Stomach smooth muscle (tissue), 2 donors: ENCODE measurements at regions not wholly inside any gene's neighbourhood (a gene's known extent, or its start where the extent isn't known, plus 50 kb on each side); places are given as distances from the start of the nearest gene placed in this dataset.

Experiments used
- H3K27ac ChIP-seq: one replicate; pipeline ENCODE4 v1.7.0; 2013; ENCODE audit warnings: mild to moderate bottlenecking, low read length, inconsistent platforms
- H3K27me3 ChIP-seq, 2 donors: one replicate each; pipeline ENCODE4 v1.7.0; 2013; ENCODE audit warnings: low read length in 2 of 2; ENCODE audit not compliant: insufficient read depth in 2 of 2, control insufficient read depth in 1 of 2
- H3K36me3 ChIP-seq, 2 donors: one replicate each; pipeline ENCODE4 v1.7.0; 2013; ENCODE audit warnings: low read length in 2 of 2; ENCODE audit not compliant: control insufficient read depth in 2 of 2, insufficient read depth in 2 of 2
- H3K4me1 ChIP-seq: one replicate; pipeline ENCODE4 v1.7.0; 2013; ENCODE audit warnings: low read length; ENCODE audit not compliant: control insufficient read depth, insufficient read depth
- H3K4me3 ChIP-seq, 2 donors: one replicate each; pipeline ENCODE4 v1.7.0; 2013; ENCODE audit warnings: low read length in 2 of 2
- H3K9ac ChIP-seq, 2 donors: one replicate each; pipeline ENCODE4 v1.7.0; 2013; ENCODE audit warnings: low read length in 2 of 2, mild to moderate bottlenecking in 1 of 2
- H3K9me3 ChIP-seq, 2 donors: one replicate each; pipeline ENCODE4 v1.7.0; 2013; ENCODE audit warnings: low read length in 2 of 2; ENCODE audit not compliant: control insufficient read depth in 2 of 2
- donor health status: healthy.
- donor health status: Pancreatic carcinoma.

DNA sequence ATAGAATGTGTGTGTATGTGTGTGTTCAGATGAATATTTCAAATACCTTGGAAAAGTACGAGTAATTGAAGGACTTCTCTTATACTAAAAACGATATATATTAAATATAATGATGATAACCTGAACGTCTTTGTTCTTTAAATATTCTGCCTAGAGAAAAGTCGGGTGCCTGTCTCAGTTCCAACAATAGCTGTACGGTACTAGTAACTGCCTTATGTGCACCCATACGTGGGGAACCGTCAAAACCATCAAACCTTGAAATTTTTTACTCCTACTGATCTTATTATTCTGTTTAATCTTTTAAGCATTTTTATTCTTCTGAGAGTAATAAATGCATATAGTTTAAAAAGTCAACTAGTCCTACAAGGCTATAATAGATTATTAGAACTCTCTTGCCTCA, 1045.7 kb downstream of the C4orf33 start:
- Histone ChIP-seq H3K36me3 (no peaks in the 10 kb centered on the region), H3K9ac (no peak overlapping the region), H3K27ac (no peak overlapping the region), H3K9me3 (no peaks in the 10 kb centered on the region), H3K4me1 (no peaks in the 10 kb centered on the region), H3K27me3 (no peaks in the 10 kb centered on the region), H3K4me3 (no peak overlapping the region)

DNA sequence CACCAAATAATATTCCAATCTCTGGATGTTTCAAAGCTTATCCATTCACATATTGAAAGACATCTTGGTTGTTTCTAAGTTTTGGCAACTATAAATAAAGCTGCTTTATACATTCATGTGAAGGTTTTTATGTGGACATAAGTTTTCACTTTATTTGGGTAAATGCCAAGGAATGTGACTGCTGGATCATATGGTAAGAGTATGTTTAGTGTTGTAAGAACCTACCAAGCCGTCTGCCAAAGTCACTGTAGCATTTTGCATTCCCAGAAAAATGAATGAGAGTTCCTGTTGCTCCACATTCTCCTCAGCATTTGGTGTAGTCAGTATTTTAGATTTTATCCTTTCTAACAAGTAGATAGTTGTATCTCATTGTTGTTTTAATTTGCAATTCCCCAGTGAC, 1047.7 kb downstream of the C4orf33 start:
- no peaks in the 10 kb centered on the region for H3K9me3 ChIP-seq
- no peaks in the 10 kb centered on the region for H3K36me3 ChIP-seq
- no peak overlapping the region for H3K9ac ChIP-seq
- H3K27me3 ChIP-seq: no peaks in the 10 kb centered on the region
- H3K4me3 ChIP-seq: no peak overlapping the region
- no peaks in the 10 kb centered on the region for H3K4me1 ChIP-seq
- no peak overlapping the region for H3K27ac ChIP-seq

DNA sequence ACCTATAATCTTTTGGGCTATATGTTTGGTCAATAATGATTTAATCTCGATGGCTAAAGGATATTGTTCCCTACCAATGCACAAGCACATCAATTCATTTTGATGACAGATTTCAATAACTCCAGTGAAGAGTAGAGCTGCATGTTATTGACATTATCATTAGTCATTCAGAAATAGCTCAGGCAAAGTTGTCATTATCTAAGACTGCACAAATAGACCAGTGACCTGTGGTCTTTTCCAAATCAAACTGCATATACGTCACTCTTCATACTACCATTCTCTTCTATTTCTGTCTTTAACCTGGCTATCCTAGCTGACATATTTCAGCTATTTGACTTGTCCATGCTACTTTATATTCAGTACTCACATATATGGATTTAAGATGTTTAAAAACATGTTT, 1050.8 kb downstream of the C4orf33 start:
- no peaks in the 10 kb centered on the region for H3K27me3 ChIP-seq
- no peak overlapping the region for H3K27ac ChIP-seq
- H3K4me1 ChIP-seq: no peaks in the 10 kb centered on the region
- H3K9me3 ChIP-seq: no peaks in the 10 kb centered on the region
- H3K36me3 ChIP-seq: no peaks in the 10 kb centered on the region
- H3K9ac ChIP-seq: no peak overlapping the region
- H3K4me3 ChIP-seq: no peak overlapping the region

DNA sequence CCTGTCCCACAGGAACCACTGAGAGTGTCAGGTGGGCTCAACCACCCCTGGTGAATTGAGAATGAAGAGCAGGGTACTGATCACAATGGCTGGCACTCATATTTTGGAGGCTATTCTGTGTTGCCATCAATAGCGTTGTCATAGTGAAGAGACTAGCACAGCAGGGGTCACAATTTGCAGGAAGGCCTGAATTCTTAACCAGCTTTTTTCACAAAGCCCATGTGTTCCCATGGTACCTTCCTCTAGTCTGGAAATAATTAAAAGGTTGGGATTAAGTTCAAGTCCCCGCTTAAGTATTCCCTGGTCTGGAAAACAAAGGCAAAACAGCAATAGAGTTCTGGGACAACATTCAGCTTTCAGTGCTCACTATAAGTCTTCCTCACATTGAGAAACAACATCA, 1051.7 kb downstream of the C4orf33 start:
- H3K4me1 ChIP-seq: no peaks in the 10 kb centered on the region
- H3K27ac ChIP-seq: no peak overlapping the region
- H3K4me3 ChIP-seq: no peak overlapping the region
- H3K27me3 ChIP-seq: no peaks in the 10 kb centered on the region
- H3K36me3 ChIP-seq: no peaks in the 10 kb centered on the region
- H3K9me3 ChIP-seq: no peaks in the 10 kb centered on the region
- H3K9ac ChIP-seq: no peak overlapping the region

DNA sequence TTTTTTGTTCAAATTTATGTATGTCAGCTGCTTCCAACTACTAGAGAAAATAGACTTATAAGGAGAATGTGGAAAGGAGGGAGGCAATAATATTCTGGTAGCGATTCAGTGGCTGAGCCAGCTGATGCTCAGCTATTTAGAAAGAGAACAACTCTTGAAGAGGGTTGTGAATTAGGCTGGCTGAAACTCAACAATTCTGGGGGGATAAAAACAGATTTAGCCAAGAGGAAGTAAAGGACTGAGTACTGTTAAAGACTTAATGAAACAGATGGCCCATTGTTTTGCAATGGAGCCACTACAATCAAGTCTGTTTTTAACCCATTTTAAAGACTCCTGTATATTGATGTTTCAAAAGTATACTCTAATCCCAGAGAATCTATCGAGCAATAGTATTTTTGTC, 1058.9 kb downstream of the C4orf33 start:
- H3K4me1 ChIP-seq: no peaks in the 10 kb centered on the region
- H3K36me3 ChIP-seq: no peaks in the 10 kb centered on the region
- H3K27me3 ChIP-seq: no peaks in the 10 kb centered on the region
- no peak overlapping the region for H3K4me3 ChIP-seq
- no peaks in the 10 kb centered on the region for H3K9me3 ChIP-seq
- H3K27ac ChIP-seq: no peak overlapping the region
- H3K9ac ChIP-seq: no peak overlapping the region

DNA sequence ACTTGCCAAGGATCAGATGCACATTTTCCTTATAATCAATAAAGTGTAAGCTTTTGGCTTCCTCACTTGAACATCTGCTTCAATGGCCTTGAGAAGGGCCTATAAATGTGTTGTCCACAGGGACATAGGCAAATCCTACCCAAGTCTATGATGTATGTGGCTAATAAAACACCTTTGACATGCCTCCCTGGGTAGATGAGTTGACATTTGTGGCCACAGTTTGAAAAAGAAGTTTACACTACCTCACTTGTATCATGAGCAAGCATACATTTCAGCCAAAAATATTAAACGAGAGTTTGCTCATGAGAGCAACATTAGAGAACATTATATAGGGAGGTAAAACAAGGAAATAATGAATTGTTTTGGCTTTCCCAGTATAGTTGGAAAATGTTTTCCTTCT, 1067.7 kb downstream of the C4orf33 start:
- Histone ChIP-seq H3K27me3 (no peaks in the 10 kb centered on the region), H3K9me3 (no peaks in the 10 kb centered on the region), H3K27ac (no peak overlapping the region), H3K4me3 (no peak overlapping the region), H3K36me3 (no peaks in the 10 kb centered on the region), H3K4me1 (no peaks in the 10 kb centered on the region), H3K9ac (no peak overlapping the region)

DNA sequence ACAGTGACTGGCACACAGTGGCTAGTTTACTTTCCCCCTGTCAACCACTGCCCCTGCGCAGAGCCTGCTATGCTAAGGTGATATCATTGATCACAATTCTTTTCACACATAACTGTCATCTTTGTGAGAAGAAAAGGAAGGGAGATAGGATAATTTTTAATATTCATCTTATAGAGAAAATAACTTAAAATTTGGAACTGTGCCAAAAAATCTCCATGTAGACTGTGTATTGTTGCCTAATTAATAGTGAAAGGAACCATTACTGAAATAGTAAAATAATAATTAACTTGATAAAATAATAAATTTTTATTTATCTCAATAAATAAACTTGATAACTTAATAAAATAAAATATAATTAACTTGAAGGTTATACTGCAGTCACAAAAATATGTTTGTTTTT, 1069.4 kb downstream of the C4orf33 start:
- no peak overlapping the region for H3K9ac ChIP-seq
- H3K4me3 ChIP-seq: no peak overlapping the region
- H3K9me3 ChIP-seq: no peaks in the 10 kb centered on the region
- H3K27me3 ChIP-seq: no peaks in the 10 kb centered on the region
- no peak overlapping the region for H3K27ac ChIP-seq
- no peaks in the 10 kb centered on the region for H3K36me3 ChIP-seq
- no peaks in the 10 kb centered on the region for H3K4me1 ChIP-seq

DNA sequence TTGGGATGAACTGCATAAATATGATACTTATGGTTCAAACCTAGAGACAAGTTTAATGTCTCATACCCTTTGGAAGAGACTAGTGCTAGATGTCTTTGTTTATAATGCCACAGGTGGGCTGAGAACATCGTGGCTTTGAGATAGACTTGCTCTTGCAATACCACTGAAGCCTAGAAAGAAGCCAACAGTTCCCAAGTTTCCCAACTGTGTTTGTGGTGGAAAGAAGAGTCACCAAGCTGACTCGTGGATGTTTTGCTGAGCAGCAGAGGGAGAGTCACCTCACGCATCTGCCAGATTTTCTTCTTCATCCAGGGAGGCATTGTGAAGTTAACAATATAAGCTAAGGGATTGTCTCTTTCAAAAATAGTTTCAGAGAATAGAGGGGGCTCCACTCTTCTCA, 1076.2 kb downstream of the C4orf33 start:
- Histone ChIP-seq H3K27ac (no peak overlapping the region), H3K36me3 (no peaks in the 10 kb centered on the region), H3K27me3 (no peaks in the 10 kb centered on the region), H3K4me3 (no peak overlapping the region), H3K9me3 (no peaks in the 10 kb centered on the region), H3K4me1 (no peaks in the 10 kb centered on the region), H3K9ac (no peak overlapping the region)

DNA sequence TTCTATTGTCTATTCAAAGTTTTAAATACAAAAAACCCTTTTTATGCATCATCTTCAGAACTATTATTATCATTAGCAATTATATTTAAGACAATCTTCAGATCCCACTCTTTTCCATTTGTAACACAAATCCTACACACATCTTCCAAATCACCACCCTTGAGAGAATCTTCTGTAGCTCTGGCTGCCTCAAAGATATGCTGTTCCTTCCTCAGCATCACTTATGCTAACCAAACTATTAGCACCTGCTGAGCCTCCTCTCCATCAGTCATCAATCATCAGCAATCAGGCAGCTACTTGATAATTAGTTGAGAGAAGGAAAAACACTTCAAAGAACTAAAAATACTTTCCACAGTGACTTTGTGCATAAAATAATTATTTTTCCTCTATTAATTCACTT, 1082.2 kb downstream of the C4orf33 start:
- H3K9ac ChIP-seq: no peak overlapping the region
- H3K36me3 ChIP-seq: no peaks in the 10 kb centered on the region
- no peak overlapping the region for H3K4me3 ChIP-seq
- no peaks in the 10 kb centered on the region for H3K4me1 ChIP-seq
- no peaks in the 10 kb centered on the region for H3K9me3 ChIP-seq
- no peak overlapping the region for H3K27ac ChIP-seq
- H3K27me3 ChIP-seq: no peaks in the 10 kb centered on the region

DNA sequence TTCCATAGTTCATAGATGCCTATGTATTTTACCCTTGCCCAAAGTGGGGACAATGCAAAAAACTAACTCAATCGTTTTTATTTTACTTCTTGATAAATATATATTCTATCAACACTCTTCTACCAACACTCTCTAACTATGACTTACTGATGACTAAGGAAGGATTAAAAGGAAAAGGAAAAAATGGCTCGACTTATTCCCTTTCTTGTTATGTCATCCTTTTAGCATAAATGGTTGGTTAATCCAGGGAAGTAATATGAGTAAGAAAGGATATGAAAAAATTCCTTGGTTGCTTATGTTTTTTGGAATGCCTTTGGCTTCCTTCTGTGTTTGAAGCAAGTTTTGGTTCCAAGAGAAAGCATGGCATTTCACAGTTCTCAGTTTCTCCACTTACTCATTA, 1087.1 kb downstream of the C4orf33 start:
- no peaks in the 10 kb centered on the region for H3K9me3 ChIP-seq
- no peak overlapping the region for H3K27ac ChIP-seq
- no peak overlapping the region for H3K9ac ChIP-seq
- H3K36me3 ChIP-seq: no peaks in the 10 kb centered on the region
- H3K27me3 ChIP-seq: no peaks in the 10 kb centered on the region
- H3K4me3 ChIP-seq: no peak overlapping the region
- H3K4me1 ChIP-seq: no peaks in the 10 kb centered on the region

DNA sequence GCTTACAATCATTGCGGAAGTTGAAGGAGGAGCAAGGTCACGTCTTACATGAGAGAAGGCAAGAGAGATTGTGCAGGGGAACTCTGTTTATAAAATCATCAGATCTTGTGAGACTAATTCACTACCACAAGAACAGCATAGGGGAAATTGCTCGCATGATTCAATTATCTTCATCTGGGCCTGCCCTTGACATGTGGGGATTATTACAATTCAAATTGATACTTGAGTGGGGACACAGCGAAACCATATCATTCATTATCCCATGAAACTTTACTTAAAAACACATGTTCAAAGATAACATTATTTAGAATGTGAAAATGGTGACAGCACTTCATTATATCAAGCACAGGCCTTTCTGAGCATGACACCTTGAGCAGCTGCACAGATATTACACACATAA, 1087.8 kb downstream of the C4orf33 start:
- Histone ChIP-seq H3K27ac (no peak overlapping the region), H3K9me3 (no peaks in the 10 kb centered on the region), H3K4me1 (no peaks in the 10 kb centered on the region), H3K27me3 (no peaks in the 10 kb centered on the region), H3K4me3 (no peak overlapping the region), H3K9ac (no peak overlapping the region), H3K36me3 (no peaks in the 10 kb centered on the region)

DNA sequence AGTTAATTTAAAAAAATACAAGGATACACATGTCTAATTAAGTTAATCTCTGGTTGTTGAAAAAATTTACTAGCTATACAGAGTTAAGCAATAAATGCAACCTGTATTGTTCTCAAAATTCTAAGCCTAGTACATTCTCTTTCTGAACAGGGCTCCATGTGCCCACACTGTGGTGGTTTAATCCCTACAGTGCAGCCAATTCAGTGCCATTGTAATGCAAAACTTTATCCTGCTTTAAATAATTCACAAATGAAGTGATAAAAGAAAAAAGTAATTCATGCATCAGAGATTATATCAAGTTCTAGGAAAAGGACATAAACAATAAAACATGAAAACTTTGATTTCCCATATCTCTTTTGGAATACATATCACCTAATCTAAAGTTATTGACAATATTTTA, 1089.2 kb downstream of the C4orf33 start:
- H3K27ac ChIP-seq: no peak overlapping the region
- no peaks in the 10 kb centered on the region for H3K27me3 ChIP-seq
- no peak overlapping the region for H3K4me3 ChIP-seq
- H3K36me3 ChIP-seq: no peaks in the 10 kb centered on the region
- H3K9ac ChIP-seq: no peak overlapping the region
- H3K4me1 ChIP-seq: no peaks in the 10 kb centered on the region
- H3K9me3 ChIP-seq: no peaks in the 10 kb centered on the region
